SJCRH30 (cell line): ENCODE measurements at regions not wholly inside any gene's neighbourhood (a gene's known extent, or its start where the extent isn't known, plus 50 kb on each side); places are given as distances from the start of the nearest gene placed in this dataset.

Source experiments
- DNase-seq, 2 experiments: peaks; one replicate each; pipeline ENCODE4 v3.0.0-alpha.2; 2015 to 2020
- H3K27ac ChIP-seq: fragments of 250-450 bp; sonication (Bioruptor Pico); 2 replicates; pipeline ENCODE4 v1.5.1; 2020; ENCODE audit warnings: mild to moderate bottlenecking, moderate library complexity
- H3K27me3 ChIP-seq: fragments of 250-450 bp; sonication (Bioruptor Pico); 2 replicates; pipeline ENCODE4 v1.5.1; 2020; ENCODE audit warnings: mild to moderate bottlenecking, moderate library complexity
- H3K36me3 ChIP-seq: fragments of 250-450 bp; sonication (Bioruptor Pico); 2 replicates; pipeline ENCODE4 v1.5.1; 2020; ENCODE audit warnings: mild to moderate bottlenecking, moderate library complexity
- H3K4me1 ChIP-seq: fragments of 250-450 bp; sonication (Bioruptor Pico); 2 replicates; pipeline ENCODE4 v1.5.1; 2020; ENCODE audit warnings: mild to moderate bottlenecking, moderate library complexity
- H3K4me3 ChIP-seq: fragments of 250-450 bp; sonication (Bioruptor Pico); 2 replicates; pipeline ENCODE4 v1.5.1; 2020; ENCODE audit warnings: mild to moderate bottlenecking, moderate library complexity
- H3K9me3 ChIP-seq: fragments of 250-450 bp; sonication (Bioruptor Pico); replicated peaks from 2 replicates; pipeline ENCODE4 v1.5.1; 2020; ENCODE audit warnings: mild to moderate bottlenecking, moderate library complexity

DNA sequence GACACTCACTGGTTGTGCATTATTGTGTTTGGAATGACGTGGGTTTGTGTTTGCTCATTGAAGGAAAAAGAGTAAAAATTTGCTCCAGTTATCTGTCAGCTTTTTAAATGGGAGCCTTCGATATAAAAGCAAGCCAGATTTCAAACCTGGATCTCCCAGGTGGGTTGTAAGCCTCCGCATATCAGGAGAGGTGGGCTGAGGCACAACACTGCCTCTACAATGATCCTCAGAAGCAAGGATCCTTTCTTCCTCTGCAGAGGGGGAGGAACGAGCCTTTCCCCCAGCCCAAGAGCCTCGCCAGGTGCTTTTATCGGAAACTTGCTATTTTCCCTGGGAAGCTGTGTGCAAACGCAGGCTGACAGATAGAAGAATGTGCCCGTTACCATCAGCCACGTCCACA, 331.0 kb upstream of the MGMT start:
- H3K4me1 ChIP-seq: no peaks in the 10 kb centered on the region
- H3K9me3 ChIP-seq: no peaks in the 10 kb centered on the region
- H3K36me3 ChIP-seq: no peaks in the 10 kb centered on the region
- no peak overlapping the region for H3K27ac ChIP-seq
- DNase-seq: no peak
- H3K4me3 ChIP-seq: no peak overlapping the region
- H3K27me3 ChIP-seq: no peaks in the 10 kb centered on the region

DNA sequence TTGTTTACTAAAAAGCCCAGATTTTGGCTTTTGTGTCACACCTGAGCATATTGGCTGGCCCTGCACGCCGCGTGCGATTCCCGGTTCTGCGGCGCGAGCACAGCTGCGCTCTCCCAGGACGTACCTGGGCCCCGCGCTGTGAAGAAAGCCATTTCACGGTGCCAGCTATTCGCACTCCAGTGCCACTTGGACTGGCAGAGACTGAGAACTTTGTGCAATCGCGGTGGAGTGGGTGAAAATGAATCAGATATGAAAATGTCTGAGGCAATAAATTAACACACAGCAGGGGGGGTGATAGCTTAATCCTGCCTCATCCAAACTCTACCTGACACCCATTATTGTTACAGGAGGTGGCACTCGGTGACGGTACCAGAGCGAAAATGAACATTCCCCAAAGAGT, 330.1 kb upstream of the MGMT start:
- H3K9me3 ChIP-seq: no peaks in the 10 kb centered on the region
- no peaks in the 10 kb centered on the region for H3K36me3 ChIP-seq
- no peak overlapping the region for H3K27ac ChIP-seq
- H3K27me3 ChIP-seq: no peaks in the 10 kb centered on the region
- no peaks in the 10 kb centered on the region for H3K4me1 ChIP-seq
- DNase-seq: no peak
- no peak overlapping the region for H3K4me3 ChIP-seq

DNA sequence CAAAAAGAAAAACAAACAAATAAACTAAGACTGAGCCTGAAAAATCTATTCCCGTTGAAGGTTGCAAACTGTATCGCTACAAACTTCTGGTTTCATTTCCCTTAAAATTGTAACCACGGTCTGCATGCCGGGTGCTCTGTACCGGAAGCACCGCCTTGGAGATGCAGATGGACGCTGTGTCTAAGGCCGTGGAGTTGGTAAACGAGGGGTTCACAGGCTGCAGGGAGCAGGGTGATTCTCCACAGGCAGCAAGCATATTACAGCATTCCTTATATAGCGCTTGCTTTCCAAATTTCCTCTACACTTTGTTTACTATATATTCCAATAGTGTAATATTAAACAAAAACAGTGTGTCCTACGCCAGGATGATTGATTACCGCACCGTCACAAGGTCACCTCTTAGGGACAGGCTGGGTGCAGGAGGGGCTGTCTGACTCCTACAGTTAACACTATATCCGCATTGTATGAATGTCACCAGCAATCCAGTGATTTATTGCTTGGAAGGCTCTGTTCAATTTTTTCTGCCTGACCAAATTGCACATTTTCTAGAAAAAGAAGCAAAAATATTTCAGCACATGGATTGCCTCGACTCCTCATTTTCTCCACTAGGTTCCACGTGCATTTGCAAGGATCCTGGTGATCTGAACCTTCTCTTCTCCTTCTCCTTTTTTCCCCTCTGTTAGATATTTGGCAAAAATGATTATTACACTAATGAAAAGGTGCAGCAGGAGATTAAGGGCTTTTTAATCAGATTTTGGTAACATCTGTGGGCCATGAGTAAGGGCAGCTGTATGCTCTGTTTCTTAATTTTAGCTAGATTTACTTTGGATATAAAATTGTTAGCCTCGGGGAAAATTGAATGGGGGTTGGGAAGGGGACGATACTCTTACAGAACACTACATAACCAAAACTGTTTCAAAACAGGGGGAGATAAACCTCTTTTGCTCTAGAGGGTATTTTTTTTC, 325.8 kb upstream of the MGMT start:
- no peak overlapping the region for H3K27ac ChIP-seq
- H3K36me3 ChIP-seq: no peaks in the 10 kb centered on the region
- no peak overlapping the region for H3K4me3 ChIP-seq
- no peaks in the 10 kb centered on the region for H3K27me3 ChIP-seq
- no peaks in the 10 kb centered on the region for H3K4me1 ChIP-seq
- no peak for DNase-seq
- H3K9me3 ChIP-seq: no peaks in the 10 kb centered on the region

DNA sequence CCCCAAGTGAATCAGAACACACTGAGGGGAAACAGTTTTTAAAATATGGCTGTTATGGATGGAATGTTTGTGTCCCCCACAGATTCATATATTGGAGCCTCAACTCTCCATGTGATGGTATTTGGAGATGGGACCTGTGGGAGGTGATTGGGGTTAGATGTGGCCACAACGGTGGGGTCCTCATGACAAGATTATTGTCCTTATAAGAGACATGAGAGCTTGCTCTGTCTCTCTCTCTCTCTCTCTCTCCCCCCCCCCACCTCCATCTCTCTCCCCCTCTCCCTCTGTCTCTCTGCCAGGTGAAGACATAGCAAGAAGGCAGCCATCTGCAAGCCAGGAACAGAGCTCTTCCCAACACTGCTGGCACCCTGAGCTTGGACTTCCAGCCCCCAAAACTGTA, 315.8 kb upstream of the MGMT start:
- Histone ChIP-seq H3K27me3 (no peaks in the 10 kb centered on the region), H3K27ac (no peak overlapping the region), H3K36me3 (no peaks in the 10 kb centered on the region), H3K4me3 (no peak overlapping the region), H3K9me3 (no peaks in the 10 kb centered on the region), H3K4me1 (no peaks in the 10 kb centered on the region)
- no peak for DNase-seq

DNA sequence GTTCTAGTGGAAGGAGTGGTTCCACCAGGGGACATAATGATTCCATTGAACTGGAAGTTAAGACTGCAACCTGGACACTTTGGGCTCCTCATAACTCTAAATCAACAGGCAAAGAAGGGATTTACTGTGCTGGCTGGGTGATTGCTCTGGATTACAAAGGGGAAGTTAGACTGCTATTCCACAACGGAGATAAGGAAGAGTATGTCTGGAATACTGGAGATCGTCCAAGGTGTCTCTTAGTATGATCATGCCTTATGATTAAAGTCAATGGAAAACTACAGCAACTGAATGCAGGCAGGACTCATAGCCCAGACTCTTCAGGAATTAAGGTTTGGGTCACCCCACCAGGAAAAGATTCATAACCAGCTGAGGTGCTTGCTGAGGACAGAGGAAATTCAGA, 310.6 kb upstream of the MGMT start:
- H3K9me3 ChIP-seq: no peaks in the 10 kb centered on the region
- no peaks in the 10 kb centered on the region for H3K4me1 ChIP-seq
- no peaks in the 10 kb centered on the region for H3K27me3 ChIP-seq
- no peaks in the 10 kb centered on the region for H3K36me3 ChIP-seq
- H3K27ac ChIP-seq: no peak overlapping the region
- H3K4me3 ChIP-seq: no peak overlapping the region
- DNase-seq: no peak

DNA sequence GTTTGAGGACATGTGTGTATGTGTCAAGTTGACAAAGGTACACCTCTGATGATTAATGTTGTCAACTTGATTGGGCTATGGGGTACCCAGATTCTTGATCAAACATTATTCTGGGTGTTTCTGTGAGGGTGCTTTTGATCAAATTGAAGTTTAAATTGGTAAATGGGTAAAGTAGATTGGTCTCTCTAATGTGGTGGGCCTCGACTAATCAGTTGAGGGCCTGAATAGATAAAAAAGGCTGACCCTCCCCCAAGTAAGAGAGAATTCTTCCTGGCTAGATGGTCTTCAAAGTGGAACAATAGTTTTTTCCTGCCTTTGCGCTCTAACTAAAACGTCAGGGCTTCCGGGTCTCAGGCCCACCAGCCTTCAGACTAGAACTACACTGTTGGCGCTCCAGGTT, 309.9 kb upstream of the MGMT start:
- H3K36me3 ChIP-seq: no peaks in the 10 kb centered on the region
- no peak overlapping the region for H3K4me3 ChIP-seq
- no peak overlapping the region for H3K27ac ChIP-seq
- H3K27me3 ChIP-seq: no peaks in the 10 kb centered on the region
- DNase-seq: no peak
- H3K9me3 ChIP-seq: no peaks in the 10 kb centered on the region
- no peaks in the 10 kb centered on the region for H3K4me1 ChIP-seq

DNA sequence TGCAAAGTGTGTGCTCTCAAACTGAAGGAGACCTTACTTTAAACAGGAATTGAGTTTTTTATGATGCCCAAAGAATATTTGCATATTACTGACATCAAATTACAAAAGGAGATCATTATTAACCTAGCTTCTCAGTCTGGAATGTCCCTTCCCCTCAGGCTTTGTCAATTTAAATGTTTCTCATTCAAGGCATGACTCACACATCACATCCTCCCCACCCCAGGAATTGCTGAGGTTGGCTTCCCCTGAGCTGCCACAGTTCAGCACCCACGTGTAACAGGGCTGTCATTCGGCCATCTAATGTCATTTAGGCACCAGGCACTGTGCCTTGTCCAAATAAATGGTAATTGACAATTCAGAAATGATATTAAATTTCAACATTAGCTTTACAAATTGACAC, 305.9 kb upstream of the MGMT start:
- no peaks in the 10 kb centered on the region for H3K36me3 ChIP-seq
- no peaks in the 10 kb centered on the region for H3K9me3 ChIP-seq
- no peak overlapping the region for H3K27ac ChIP-seq
- peak; percentile 1 to 17 for DNase-seq
- H3K4me1 ChIP-seq: no peaks in the 10 kb centered on the region
- H3K4me3 ChIP-seq: no peak overlapping the region
- H3K27me3 ChIP-seq: no peaks in the 10 kb centered on the region

DNA sequence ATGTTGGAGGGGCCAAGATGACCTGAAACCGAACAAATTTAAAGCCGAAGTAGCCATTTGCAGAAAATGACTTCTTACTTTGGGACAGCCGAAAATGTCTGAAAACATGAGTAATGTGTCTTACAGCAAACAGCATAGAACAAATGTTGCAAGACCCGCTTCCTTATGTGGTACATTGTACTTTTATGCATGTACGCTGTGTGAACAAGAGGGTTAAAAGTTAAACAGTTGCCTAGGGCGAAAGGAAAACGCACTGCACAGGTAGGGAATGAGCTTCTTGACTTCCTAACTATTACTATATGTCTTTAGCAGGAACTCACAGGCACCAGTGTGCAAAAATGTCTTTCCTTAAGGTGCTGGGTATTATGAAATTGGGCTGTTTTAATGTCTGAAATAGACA, 303.5 kb upstream of the MGMT start:
- Histone ChIP-seq H3K27ac (no peak overlapping the region), H3K4me1 (no peaks in the 10 kb centered on the region), H3K36me3 (no peaks in the 10 kb centered on the region), H3K27me3 (no peaks in the 10 kb centered on the region), H3K9me3 (no peaks in the 10 kb centered on the region), H3K4me3 (no peak overlapping the region)
- no peak for DNase-seq

DNA sequence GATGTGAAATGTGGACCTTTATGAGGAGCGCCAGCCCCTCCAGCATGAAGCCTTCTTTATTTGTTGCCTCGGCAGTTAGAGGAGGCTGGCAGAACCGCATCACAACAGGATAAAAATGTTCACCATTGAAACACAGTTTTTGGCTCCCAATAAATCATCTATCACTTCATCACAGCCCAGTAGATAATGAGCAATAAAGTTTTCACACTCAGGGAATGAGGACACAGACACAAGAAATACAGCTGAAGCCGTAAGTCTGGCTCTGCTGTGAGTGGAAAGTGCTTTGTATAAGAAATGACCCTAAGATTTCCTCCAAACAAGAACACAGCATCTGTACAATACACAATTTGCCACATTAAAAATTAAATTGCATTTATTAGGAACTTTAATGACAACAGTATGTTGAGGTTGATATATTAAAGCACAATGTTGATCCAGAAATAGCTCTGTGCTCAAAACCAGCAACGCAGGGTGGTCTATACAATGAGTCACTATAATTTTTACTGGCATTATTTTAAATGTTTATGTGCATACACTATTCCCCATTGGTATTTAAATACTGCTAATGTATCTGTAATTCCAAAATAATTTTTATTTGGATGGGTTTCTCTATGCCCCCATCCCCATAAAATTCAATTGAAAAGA, 301.8 kb upstream of the MGMT start:
- Histone ChIP-seq H3K27me3 (no peaks in the 10 kb centered on the region), H3K4me3 (no peak overlapping the region), H3K9me3 (no peaks in the 10 kb centered on the region), H3K27ac (no peak overlapping the region), H3K36me3 (no peaks in the 10 kb centered on the region), H3K4me1 (no peaks in the 10 kb centered on the region)
- no peak for DNase-seq

DNA sequence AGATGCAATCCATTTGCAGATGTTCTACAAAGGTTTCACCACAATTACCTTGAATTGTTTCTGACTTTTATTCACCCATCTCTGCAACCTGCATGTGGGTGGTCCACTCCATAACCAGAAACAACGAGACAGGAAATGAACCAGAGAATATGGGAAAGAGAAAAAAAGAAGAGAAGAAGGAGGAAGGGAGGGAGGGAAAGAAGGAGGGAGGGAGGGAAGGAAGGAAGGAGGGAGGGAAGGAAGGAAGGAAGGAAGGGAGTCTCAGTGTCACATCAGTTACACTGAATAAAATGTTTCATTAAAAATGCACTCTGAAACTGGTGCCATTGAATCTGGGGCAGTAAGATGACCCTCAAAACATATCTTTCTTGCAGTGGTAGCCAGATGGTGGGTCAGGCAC, 301.3 kb upstream of the MGMT start:
- H3K27ac ChIP-seq: no peak overlapping the region
- no peaks in the 10 kb centered on the region for H3K9me3 ChIP-seq
- H3K4me3 ChIP-seq: no peak overlapping the region
- H3K36me3 ChIP-seq: no peaks in the 10 kb centered on the region
- H3K27me3 ChIP-seq: no peaks in the 10 kb centered on the region
- H3K4me1 ChIP-seq: no peaks in the 10 kb centered on the region
- no peak for DNase-seq

DNA sequence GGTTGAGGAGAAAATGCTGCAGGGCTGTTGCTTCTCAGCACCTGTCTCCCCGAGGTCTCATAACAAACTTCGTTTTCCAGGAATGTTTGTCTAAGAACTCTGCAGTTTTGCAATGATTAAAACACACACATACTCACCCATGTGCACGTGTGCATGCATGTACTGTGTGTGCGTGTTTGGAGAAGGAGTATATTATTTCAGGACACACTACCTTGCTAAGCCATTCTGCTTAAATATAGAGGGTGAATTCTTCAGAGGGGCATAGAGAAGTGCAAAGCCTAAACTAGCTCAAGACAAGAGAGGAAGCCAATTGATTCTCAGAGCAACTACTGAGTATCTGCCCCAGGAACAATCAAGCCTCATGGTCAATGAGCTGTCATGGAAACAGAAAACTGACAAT, 298.4 kb upstream of the MGMT start:
- H3K4me3 ChIP-seq: no peak overlapping the region
- DNase-seq: no peak
- H3K27ac ChIP-seq: no peak overlapping the region
- no peaks in the 10 kb centered on the region for H3K4me1 ChIP-seq
- H3K9me3 ChIP-seq: no peaks in the 10 kb centered on the region
- H3K36me3 ChIP-seq: no peaks in the 10 kb centered on the region
- no peaks in the 10 kb centered on the region for H3K27me3 ChIP-seq

DNA sequence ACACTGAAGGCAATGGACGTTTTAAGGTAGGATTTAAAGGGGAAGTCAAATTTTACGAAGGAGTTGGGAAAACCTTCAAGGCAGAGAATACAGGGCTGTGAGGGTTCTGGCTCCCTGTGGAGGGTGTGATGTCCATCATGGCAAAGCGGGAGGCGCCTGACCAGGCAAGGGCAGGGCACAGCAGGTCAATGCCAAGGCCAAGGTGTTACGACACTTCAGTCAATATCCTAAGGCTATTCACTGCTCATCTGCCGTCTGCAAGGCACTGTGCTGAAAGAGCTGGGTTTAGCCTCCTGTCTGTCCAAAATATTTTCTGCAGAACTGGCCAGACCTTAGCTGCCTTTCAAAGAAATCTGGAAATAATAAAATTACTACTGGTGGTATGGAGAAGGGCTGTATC, 297.9 kb upstream of the MGMT start:
- H3K27me3 ChIP-seq: no peaks in the 10 kb centered on the region
- no peak for DNase-seq
- no peaks in the 10 kb centered on the region for H3K36me3 ChIP-seq
- H3K4me1 ChIP-seq: no peaks in the 10 kb centered on the region
- H3K9me3 ChIP-seq: no peaks in the 10 kb centered on the region
- H3K4me3 ChIP-seq: no peak overlapping the region
- H3K27ac ChIP-seq: no peak overlapping the region

DNA sequence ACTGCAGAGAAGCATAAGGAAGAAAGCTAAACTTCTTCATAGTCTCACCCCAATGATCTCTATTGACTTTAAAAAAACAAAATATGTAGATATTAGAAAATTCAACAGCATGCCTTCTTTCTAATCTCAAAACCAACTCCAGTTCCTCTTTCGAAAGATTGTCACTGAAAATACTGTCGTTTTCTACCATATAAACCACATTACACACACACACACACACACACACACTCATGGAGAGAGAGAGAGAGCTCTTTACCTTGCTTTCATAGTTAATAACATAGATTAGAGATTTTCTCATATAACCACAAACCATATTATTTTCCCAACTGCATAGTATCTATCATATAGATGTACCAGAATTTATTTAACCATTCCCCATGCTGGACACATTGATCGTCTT, 296.2 kb upstream of the MGMT start:
- Histone ChIP-seq H3K27ac (no peak overlapping the region), H3K27me3 (no peaks in the 10 kb centered on the region)
- no peak for DNase-seq

DNA sequence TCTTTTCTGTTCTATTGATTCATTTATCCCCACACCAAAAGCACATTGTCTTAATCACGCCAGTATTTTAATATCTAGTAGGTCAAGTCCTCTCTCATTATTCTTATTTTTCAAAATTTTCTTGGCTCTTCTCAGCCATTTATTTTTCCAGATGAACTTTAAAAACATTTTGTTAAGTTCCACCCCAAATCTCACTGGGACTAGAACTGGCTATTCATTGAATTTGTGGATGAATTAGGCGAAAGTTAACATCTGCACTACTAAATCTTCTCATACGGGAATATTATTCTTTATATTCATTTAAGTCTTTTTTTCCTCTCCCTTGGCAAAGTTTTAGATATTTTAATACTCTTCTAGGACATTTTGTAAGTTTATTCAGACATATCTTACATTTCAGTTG, 295.2 kb upstream of the MGMT start:
- H3K36me3 ChIP-seq: no peaks in the 10 kb centered on the region
- H3K27me3 ChIP-seq: no peaks in the 10 kb centered on the region
- DNase-seq: no peak
- no peak overlapping the region for H3K4me3 ChIP-seq
- no peaks in the 10 kb centered on the region for H3K4me1 ChIP-seq
- no peaks in the 10 kb centered on the region for H3K9me3 ChIP-seq
- no peak overlapping the region for H3K27ac ChIP-seq

More for the DNA sequence above, 296.2 kb upstream of the MGMT start:
- H3K4me3 ChIP-seq: no peak overlapping the region
- no peaks in the 10 kb centered on the region for H3K36me3 ChIP-seq
- H3K4me1 ChIP-seq: no peaks in the 10 kb centered on the region
- no peaks in the 10 kb centered on the region for H3K9me3 ChIP-seq

DNA sequence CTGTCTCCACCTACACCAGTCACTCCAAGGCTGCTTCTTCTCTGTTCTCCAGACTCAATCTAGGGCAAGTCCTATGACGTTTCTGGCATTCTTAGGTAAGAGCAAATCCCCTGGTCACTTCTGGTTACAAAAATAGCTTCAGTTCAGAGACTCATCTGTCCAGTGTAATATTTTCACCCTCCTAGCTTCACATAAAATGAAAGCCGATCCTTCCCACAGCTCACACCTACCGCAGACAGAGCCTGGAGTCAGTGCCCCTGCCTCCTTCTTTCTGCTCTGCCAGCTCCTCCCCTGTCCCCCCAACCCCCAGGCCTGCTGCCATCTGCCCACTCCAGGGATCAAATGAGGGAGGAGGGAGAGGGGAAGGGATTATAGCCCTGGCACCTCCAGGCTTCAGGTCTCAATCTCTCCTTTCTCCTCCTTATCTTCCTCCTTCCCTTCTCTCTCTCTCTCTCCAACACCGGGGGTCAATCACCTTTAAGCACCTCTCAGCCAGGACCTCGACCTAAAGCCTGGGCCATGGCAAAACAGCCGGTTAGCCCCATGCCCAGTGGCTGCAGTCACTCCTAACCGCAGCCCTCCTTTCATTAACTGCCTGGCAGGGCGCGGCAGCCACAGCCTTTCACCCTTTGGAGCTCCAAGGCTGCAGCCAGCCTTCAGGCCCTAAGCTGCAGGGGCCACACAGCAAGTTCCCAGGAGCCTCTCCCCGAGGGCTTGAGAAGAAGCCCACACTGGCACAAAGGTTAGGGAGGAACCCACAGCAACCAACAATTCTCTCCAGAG, 292.6 kb upstream of the MGMT start:
- Histone ChIP-seq H3K4me3 (no peak overlapping the region), H3K36me3 (no peaks in the 10 kb centered on the region), H3K27ac (no peak overlapping the region), H3K4me1 (no peaks in the 10 kb centered on the region), H3K27me3 (no peaks in the 10 kb centered on the region), H3K9me3 (no peaks in the 10 kb centered on the region)
- peak; percentile 14 to 29 for DNase-seq
